ENCODE measurements at regions not wholly inside any gene's neighbourhood (a gene's known extent, or its start where the extent isn't known, plus 50 kb on each side); places are given as distances from the start of the nearest gene placed in this dataset.

GRCh38 chr5:142507531-142508372, 178.1 kb downstream of the FGF1 start:
- peak; percentile 32 to 43 for DNase-seq

- DNase-seq: no peak
These were observed 179.1 kb downstream of the FGF1 start for GRCh38 chr5:142506756-142507155.

DNA sequence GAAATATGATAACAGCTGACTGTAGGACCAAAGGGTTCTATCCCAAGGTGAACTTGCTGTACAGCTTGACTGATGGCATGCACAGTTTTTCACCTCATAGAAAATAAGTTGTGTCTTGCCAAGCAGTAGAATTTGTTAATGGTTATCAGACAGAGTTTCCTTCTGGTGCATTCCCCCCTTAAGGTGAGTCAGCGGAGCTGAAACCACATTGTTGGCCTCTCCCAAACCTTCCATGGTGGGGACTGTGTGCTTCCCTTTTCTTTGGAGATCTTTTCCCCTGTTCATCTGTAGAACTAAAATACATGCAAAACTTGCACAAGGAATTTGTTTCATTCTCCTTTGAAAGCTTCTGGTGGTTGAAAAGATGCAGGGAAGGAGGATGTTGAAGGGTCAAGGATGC, 179.8 kb downstream of the FGF1 start:
- no peak for DNase-seq

DNA sequence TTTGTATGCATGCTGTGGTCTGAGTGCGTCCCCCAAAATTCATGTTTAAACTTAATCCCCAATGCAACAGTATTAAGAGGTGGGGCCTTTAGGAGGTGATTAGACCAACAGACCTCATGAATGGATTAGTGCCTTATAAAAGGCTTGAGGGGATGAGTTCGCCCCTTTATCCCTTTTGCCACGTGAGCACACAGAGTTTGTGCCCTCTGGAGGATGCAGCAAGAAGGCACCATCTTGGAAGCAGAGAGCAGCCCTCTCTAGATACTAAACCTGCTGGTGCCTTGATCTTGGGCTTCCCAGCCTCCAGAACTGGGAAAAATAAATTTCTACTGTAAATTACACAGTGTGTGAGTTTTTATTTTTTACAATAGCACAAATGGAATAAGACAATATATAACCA, 177.1 kb upstream of the SPRY4 start:
- DNase-seq: no peak

GRCh38 chr5:142500227-142500905, 175.5 kb upstream of the SPRY4 start:
- DNase-seq: no peak

GRCh38 chr5:142499591-142500226, 174.9 kb upstream of the SPRY4 start:
- no peak for DNase-seq

DNA sequence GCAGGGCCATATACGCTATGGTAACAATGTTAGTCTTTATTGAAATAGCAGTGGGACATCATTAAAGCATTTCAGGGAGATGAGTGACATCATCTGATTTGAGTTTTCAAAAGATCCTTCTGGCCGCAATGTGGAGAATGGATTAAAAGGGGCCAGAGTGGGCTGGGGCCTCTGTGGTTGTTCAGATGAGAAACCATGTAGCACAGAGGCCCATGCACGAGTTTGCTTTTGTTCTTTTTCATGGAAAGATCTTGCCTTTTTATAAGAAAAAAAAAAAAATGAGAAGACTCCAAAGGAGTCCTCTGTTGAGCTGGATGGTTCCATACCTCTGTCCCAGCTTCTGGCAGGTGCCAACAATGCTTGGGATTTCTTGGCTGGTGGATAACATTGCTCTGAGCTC, 173.5 kb upstream of the SPRY4 start:
- DNase-seq: no peak

DNA sequence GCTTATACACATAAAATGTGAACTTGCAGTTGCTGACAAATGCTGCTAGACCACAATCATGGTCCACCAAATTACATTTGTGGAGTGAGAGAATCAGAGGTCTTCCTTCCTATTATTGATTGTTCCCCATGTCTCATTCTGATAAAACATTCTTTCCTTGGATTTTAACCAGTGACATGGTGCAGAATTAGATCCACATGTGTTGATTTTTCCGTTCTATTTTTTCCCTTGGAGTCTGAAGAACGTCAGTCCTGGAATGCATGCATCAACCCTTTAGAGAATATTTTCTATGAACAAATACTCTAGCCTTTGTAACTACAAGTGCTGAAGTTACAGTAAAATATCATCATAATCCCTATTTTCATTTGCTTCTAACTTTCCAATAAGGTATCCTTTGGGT, 170.7 kb upstream of the SPRY4 start:
- no peak for DNase-seq

DNA sequence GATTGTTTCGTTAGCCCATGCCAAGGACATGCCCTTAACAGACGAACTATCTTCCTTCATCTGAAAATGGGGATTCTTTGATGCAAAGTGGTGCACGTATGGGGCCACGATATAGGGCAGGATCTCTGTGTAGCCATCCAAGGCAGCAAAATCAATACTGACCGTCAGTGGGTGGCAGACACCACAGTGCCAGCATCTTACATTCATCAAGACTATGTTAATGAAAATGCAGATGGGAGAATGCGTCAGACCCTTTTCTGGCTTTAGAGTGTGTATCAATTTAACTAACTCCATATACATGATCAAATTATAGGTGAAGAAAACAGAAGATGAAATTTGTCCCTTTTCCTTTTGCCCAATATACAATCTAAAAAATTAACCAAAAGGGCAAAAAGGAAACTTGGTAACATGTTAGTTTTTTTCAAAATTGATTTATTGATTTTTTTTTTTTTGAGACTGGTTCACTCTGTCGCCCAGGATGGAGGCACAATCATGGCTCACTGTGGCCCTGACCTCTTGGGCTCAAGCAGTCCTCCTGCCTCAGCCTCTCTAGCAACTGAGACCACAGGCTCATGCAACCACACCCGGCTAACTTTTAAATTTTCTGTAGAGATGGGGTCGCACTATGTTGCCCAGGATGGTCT, 169.2 kb upstream of the SPRY4 start:
- DNase-seq: no peak

GRCh38 chr5:142492781-142493281, 168.0 kb upstream of the SPRY4 start:
- DNase-seq: no peak

- DNase-seq: no peak
These were observed 166.9 kb upstream of the SPRY4 start for GRCh38 chr5:142491679-142492078.

DNA sequence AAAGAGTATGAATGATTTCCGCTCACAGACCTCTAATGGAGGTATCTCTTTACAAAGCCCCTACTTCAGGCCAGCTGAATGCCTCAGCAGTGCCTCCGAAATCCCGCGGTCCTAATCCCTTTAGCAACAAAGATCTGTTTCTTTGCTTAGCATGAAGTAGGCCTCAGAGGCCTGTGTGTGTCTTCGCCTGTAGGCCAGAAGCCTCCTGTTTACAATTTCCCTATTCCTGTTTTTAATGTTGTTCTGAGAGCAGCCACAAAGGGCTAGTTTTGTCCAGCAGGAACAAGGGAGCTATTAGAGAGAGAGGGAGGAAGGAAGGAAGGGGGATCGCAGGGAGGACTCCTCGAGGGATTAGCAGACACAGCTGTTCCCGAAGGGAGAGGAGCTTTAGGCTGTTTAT, 166.4 kb upstream of the SPRY4 start:
- no peak for DNase-seq

DNA sequence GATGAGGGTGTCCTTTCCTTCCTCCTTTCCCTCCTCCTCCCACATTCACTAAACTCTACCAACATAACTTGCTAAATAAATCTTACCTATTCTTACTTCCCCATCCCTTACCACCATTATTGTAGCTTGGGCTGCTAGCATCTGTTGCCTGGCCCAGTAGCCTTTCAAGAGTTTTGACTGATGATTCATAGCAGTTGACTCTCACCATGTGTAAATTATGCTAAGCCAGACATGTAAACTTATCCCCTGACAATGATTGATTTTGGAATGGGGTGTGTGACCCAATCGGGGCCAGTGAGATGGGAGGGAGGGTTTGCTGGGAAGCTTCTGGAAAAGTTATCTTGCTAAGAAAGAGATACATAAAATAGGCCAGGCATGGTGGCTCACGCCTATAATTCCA, 161.8 kb upstream of the SPRY4 start:
- DNase-seq: no peak

- no peak for DNase-seq
These were observed 161.2 kb upstream of the SPRY4 start for GRCh38 chr5:142486020-142486419.

- no peak for DNase-seq
These were observed 160.1 kb upstream of the SPRY4 start for GRCh38 chr5:142484821-142485387.

DNA sequence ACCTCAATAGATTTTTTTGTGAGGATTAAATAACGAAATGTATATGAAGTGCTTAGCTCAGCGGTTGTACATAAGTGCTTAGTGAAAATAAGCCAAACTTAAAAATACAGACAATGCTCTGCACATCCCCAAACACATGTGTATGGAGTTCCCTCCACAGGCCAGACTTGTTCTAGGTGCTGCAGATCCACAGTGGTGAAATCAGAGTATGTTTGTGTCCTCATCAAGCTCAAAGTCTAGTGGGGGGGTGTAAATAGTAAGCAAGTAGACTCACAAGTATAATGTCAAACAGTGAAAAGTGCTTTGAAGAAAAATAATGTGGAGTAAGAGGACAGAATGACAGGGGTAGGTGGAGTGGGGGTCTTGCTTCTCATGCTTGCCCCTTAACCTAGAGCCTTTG, 157.4 kb upstream of the SPRY4 start:
- DNase-seq: no peak

- no peak for DNase-seq
These were observed 156.6 kb upstream of the SPRY4 start for GRCh38 chr5:142481410-142481809.

DNA sequence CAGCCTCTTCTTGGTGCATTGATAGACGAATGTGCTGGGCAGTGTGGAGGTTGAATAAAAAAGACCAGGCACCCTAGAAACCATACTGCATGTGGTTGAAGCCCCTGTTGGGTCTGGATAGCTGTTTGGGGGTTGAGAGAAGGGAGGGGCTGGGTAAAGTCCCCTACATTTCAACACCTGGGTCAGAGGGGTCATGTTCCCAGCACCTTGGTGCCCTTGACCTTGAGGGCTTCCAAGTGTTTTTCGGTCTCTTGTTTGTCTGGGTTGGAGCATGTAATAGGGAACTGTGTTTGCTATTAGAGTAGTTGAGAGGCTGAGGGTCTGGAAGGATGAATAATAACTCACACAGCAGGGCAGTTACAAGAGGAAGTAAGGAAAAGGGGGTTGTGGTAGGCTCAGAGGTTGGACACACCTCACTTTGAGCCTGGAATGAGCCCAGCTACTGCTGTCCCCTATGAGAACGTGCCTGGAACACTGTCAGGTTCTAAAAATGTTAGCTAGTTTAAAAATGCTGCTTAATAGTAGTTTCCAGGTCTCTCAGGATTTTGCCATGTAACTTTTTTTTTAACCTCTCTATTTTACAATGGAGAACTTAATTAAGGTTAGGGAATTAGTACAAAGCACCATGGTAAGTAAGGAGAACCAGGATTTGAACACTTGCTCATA, 155.2 kb upstream of the SPRY4 start:
- no peak for DNase-seq

- DNase-seq: no peak
These were observed 154.3 kb upstream of the SPRY4 start for GRCh38 chr5:142479150-142479549.

GRCh38 chr5:142478113-142478512, 153.3 kb upstream of the SPRY4 start:
- no peak for DNase-seq

DNA sequence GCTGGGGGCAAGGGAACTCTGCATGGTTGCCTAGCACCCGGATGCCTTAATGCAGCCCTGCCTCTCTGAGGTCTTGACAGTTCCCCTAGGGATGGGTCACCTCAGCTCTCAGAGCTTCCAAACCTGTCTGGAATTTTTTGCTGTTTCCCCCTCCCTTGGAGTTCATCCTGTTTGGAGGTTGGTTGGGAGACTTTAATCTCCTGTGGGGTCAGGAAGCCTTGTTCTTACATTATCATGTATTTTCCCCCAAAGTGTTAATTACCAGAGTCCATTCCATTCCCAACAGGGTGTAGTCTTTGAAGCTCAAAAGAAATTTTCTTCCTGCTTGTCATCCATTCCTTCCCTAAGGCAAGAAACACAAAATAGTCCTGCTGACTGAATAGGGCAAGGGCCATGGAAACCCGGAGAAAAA, 150.3 kb upstream of the SPRY4 start:
- DNase-seq: no peak

DNA sequence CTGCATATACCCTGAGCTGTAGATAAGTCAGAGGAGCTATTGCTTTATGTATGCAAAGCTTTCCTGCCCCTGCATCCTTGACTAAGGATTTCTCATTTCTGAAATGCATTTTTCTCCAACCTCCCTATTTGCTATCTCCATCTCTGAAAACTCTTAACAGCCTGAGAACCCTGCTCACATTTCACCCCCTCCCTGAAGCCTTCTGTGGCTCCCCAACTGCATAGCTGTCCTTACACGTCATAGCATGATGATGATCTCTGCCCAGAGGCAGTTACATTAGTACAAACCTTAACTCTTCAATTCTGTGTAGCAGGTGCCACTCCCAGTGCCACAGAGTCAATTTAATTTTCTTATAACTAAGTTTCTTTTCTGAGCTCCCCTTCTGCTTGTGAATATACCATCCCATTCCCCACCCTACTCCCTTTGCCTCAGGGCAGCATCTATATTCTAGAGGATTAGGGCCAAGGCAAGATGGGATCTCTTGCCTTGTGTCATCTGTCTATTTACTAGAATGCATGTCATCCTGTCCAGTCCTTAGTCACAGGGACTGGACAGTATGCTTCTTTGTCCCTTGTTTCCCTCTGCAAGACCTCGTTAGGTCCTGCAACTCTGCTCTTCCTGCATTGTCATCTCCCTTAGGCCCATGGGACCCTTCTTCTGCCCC, 149.7 kb upstream of the SPRY4 start:
- DNase-seq: no peak

Measured in activated CD4-positive, alpha-beta T cell treated with anti-CD3 and anti-CD28 coated beads for 4 hours (primary cell).